H1 (cell line): ENCODE measurements at regions not wholly inside any gene's neighbourhood (a gene's known extent, or its start where the extent isn't known, plus 50 kb on each side); places are given as distances from the start of the nearest gene placed in this dataset.

Source experiments
- RXRA ChIP-seq: IDR thresholded peaks from 2 replicates; pipeline ENCODE4 v1.6.1; 2011; ENCODE audit warnings: low read depth, mild to moderate bottlenecking, low read length, moderate library complexity; ENCODE audit not compliant: insufficient read depth
- TF ChIP-seq, protein P1 (sequence below), 3 experiments: IDR thresholded peaks; 1 replicate in 2 of 3; 2 replicates in 1 of 3; pipeline versions ENCODE4 v1.5.1 to v1.6.1; 2011; ENCODE audit warnings: low read length in 3 of 3, mild to moderate bottlenecking in 3 of 3, inconsistent platforms in 2 of 3, low read depth in 1 of 3, moderate library complexity in 1 of 3; ENCODE audit not compliant: insufficient read depth in 1 of 3; ENCODE audit errors: control extremely low read depth in 1 of 3

DNA sequence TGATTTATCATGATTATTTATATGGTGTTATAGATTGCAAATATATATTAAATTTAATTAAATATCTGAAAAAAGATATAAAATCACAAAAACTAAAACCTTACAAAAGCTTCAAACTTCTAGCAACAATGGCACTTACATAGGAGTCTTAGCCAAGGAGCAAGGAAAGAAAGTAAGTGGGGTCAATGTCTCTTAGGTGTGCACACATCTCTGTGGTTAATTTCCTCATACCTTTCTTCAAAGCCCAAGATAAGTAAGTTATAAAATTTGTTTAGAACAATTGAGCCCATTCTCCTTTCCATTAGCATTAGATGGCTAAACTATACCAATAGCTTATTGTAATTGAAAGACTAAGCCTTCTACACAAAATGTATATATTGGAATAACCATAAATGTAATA lies 161.6 kb upstream of the PDE4D start:
- TF ChIP-seq RXRA: no peak
- TF ChIP-seq, protein P1, sequence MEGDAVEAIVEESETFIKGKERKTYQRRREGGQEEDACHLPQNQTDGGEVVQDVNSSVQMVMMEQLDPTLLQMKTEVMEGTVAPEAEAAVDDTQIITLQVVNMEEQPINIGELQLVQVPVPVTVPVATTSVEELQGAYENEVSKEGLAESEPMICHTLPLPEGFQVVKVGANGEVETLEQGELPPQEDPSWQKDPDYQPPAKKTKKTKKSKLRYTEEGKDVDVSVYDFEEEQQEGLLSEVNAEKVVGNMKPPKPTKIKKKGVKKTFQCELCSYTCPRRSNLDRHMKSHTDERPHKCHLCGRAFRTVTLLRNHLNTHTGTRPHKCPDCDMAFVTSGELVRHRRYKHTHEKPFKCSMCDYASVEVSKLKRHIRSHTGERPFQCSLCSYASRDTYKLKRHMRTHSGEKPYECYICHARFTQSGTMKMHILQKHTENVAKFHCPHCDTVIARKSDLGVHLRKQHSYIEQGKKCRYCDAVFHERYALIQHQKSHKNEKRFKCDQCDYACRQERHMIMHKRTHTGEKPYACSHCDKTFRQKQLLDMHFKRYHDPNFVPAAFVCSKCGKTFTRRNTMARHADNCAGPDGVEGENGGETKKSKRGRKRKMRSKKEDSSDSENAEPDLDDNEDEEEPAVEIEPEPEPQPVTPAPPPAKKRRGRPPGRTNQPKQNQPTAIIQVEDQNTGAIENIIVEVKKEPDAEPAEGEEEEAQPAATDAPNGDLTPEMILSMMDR (IDR thresholded peaks at IDR 0.05; ENCODE audit: control extremely low read depth in 1 of 3, insufficient read depth in 1 of 3, low read depth in 1 of 3, low read length in 3 of 3): no peak
